ENCODE measurements at regions not wholly inside any gene's neighbourhood (a gene's known extent, or its start where the extent isn't known, plus 50 kb on each side); places are given as distances from the start of the nearest gene placed in this dataset.

DNA sequence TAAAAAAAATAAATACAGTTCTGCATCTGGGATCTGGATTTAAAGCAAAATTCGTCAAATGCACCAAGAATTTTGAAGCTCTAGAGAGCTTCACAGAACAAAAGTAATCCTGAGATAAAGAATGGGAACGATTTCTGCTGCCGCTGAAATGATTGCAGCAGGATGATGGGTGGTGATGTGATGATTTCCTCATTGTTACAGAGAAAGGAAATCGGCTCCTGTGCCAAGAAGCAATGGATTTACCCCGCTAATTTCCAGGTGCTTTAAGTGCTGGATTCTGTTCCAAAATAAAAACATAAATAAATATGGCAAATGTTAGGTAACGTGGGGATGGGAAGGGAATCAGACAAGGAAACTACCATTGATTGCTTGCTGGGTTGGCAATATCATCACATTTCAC lies 1067.9 kb upstream of the MAP3K7 start:
- Histone ChIP-seq H3K9me3 (replicated peaks; ENCODE audit: insufficient read depth, low read length) (no peaks in the 10 kb centered on the region), H3K27me3 (replicated peaks; ENCODE audit: insufficient read depth, low read length) (no peaks in the 10 kb centered on the region), H3K9me2 (replicated peaks; ENCODE audit: insufficient read depth, low read length) (no peaks in the 10 kb centered on the region), H3K36me3 (replicated peaks; ENCODE audit: insufficient read depth, low read length) (no peaks in the 10 kb centered on the region), H3K4me1 (ENCODE audit: low read length) (no peaks in the 10 kb centered on the region; the same call in 1 of the 2 replicates), H3K4me2 (ENCODE audit: low read depth, low read length) (no peak overlapping the region), H3K4me3 (ENCODE audit: low read length) (no peak overlapping the region), H3K27ac (ENCODE audit: low read length) (no peak overlapping the region), H3K79me2 (ENCODE audit: low read length) (no peaks in the 10 kb centered on the region), H3F3A (ENCODE audit: insufficient read depth, low read length) (no peaks in the 10 kb centered on the region), H3K9ac (ENCODE audit: low read length) (no peak overlapping the region), H4K20me1 (ENCODE audit: insufficient read depth, low read length) (no peaks in the 10 kb centered on the region), H2AFZ (ENCODE audit: low read length) (no peak overlapping the region)
- no peak for DNase-seq
- no peak for TF ChIP-seq EZH2 (optimal IDR thresholded peaks at IDR 0.05; ENCODE audit: low read depth, low read length)

DNA sequence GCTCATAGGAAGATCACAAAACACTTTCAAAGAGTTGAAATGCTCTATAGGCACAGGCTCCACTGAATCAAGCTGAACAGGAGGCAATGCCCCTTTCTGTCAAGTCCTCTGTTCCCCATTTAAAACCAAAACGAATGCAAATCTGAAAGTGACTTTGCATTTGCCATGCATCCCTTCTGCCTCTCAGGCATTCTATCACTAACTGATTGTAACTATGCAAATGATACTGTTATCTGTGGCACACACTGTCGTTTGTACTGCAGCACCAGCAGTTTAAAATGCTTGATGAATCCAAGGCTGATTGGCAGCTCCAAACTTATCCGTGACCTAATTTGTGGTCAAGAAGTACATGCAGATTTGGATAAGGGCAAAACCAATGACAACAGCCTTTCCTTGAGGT lies 1067.5 kb upstream of the MAP3K7 start:
- no peak for DNase-seq
- no peaks in the 10 kb centered on the region for H3K27me3 ChIP-seq (replicated peaks; ENCODE audit: insufficient read depth, low read length)
- TF ChIP-seq EZH2 (optimal IDR thresholded peaks at IDR 0.05; ENCODE audit: low read depth, low read length) (no peak), EZH2phosphoT487 (IDR thresholded peaks at IDR 0.05; ENCODE audit: low read length) (no peak)
- TF ChIP-seq, protein P1, sequence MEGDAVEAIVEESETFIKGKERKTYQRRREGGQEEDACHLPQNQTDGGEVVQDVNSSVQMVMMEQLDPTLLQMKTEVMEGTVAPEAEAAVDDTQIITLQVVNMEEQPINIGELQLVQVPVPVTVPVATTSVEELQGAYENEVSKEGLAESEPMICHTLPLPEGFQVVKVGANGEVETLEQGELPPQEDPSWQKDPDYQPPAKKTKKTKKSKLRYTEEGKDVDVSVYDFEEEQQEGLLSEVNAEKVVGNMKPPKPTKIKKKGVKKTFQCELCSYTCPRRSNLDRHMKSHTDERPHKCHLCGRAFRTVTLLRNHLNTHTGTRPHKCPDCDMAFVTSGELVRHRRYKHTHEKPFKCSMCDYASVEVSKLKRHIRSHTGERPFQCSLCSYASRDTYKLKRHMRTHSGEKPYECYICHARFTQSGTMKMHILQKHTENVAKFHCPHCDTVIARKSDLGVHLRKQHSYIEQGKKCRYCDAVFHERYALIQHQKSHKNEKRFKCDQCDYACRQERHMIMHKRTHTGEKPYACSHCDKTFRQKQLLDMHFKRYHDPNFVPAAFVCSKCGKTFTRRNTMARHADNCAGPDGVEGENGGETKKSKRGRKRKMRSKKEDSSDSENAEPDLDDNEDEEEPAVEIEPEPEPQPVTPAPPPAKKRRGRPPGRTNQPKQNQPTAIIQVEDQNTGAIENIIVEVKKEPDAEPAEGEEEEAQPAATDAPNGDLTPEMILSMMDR (IDR thresholded peaks at IDR 0.05; ENCODE audit: low read length), result no peak
- H2AFZ ChIP-seq (ENCODE audit: low read length), result no peak overlapping the region
- H3K4me1 ChIP-seq (ENCODE audit: low read length), result no peaks in the 10 kb centered on the region; the same call in 1 of the 2 replicates
- H3K4me2 ChIP-seq (ENCODE audit: low read depth, low read length), result no peak overlapping the region
- no peaks in the 10 kb centered on the region for H3K79me2 ChIP-seq (ENCODE audit: low read length)
- H3K27ac ChIP-seq (ENCODE audit: low read length), result no peak overlapping the region
- H3K9me2 ChIP-seq (replicated peaks; ENCODE audit: insufficient read depth, low read length), result no peaks in the 10 kb centered on the region
- no peaks in the 10 kb centered on the region for H3K9me3 ChIP-seq (replicated peaks; ENCODE audit: insufficient read depth, low read length)
- no peak overlapping the region for H3K4me3 ChIP-seq (ENCODE audit: low read length)
- no peaks in the 10 kb centered on the region for H3K36me3 ChIP-seq (replicated peaks; ENCODE audit: insufficient read depth, low read length)
- H3F3A ChIP-seq (ENCODE audit: insufficient read depth, low read length), result no peaks in the 10 kb centered on the region
- no peaks in the 10 kb centered on the region for H4K20me1 ChIP-seq (ENCODE audit: insufficient read depth, low read length)
- H3K9ac ChIP-seq (ENCODE audit: low read length), result no peak overlapping the region

DNA sequence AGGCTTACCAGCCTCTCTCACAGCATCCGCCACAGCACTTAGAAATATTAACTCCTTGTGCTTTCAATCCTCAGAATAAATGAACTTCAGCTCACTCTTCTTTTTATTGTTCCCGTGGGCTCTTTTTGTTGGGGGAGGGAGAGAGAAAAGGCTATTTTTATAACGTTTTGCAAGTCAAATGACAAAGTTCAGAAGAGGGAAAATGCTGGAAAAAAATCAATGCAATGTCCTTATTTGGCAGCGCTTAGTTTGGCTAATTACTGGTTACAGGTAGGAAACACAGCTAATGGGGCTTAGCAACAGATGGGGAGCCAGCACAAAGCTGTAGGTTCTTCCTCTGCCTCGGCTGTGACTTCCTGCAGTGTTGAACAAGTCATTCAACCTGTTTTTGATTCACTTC lies 1067.0 kb upstream of the MAP3K7 start:
- Histone ChIP-seq H3K4me1 (ENCODE audit: low read length) (no peaks in the 10 kb centered on the region; the same call in 1 of the 2 replicates), H3K4me2 (ENCODE audit: low read depth, low read length) (no peak overlapping the region), H4K20me1 (ENCODE audit: insufficient read depth, low read length) (no peaks in the 10 kb centered on the region), H3K9me2 (replicated peaks; ENCODE audit: insufficient read depth, low read length) (no peaks in the 10 kb centered on the region), H3K4me3 (ENCODE audit: low read length) (no peak overlapping the region), H3K9me3 (replicated peaks; ENCODE audit: insufficient read depth, low read length) (no peaks in the 10 kb centered on the region), H3K9ac (ENCODE audit: low read length) (no peak overlapping the region), H3K79me2 (ENCODE audit: low read length) (no peaks in the 10 kb centered on the region), H3K27ac (ENCODE audit: low read length) (no peak overlapping the region), H2AFZ (ENCODE audit: low read length) (no peak overlapping the region), H3K36me3 (replicated peaks; ENCODE audit: insufficient read depth, low read length) (no peaks in the 10 kb centered on the region), H3F3A (ENCODE audit: insufficient read depth, low read length) (no peaks in the 10 kb centered on the region), H3K27me3 (replicated peaks; ENCODE audit: insufficient read depth, low read length) (no peaks in the 10 kb centered on the region)
- DNase-seq, result peak; percentile 12
- TF ChIP-seq EZH2phosphoT487 (IDR thresholded peaks at IDR 0.05; ENCODE audit: low read length) (no peak), EZH2 (optimal IDR thresholded peaks at IDR 0.05; ENCODE audit: low read depth, low read length) (no peak)
- TF ChIP-seq, protein P1 (IDR thresholded peaks at IDR 0.05; ENCODE audit: low read length), result no peak

DNA sequence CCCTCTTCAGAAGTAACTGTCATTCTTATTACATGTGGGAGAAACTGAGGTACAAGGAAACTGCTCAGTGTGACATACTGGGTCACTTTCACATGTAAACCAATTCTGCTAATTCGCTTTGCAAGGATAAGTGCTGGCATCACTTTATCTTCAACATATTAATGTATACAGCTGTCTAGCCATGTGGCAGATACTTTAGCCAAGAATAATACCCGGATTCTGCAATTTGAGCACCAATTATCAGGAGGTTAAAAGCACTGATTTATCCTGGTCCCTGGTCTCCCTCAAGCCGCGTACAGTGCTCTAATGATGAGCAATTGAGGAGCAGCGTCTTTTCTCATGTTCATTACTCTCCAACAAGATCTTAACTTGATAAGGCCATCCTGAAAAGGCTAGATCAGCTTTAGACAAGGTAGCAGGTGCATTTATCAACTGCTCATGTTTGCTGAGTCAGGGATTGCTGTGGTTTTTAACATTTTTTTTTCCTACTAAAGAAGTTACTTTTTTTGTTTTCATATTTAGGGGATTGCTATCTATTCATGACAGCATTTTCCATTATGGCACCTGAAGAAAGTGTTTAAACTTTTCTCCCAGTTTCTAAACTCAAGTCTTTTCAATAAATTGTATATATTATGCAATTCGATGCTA lies 1066.3 kb upstream of the MAP3K7 start:
- no peaks in the 10 kb centered on the region for H3K9me3 ChIP-seq (replicated peaks; ENCODE audit: insufficient read depth, low read length)
- no peak overlapping the region for H3K9ac ChIP-seq (ENCODE audit: low read length)
- TF ChIP-seq, protein P1 (IDR thresholded peaks at IDR 0.05; ENCODE audit: low read length), result no peak
- no peak for TF ChIP-seq EZH2 (optimal IDR thresholded peaks at IDR 0.05; ENCODE audit: low read depth, low read length)
- TF ChIP-seq EZH2phosphoT487 (IDR thresholded peaks at IDR 0.05; ENCODE audit: low read length), result no peak
- no peak overlapping the region for H3K4me3 ChIP-seq (ENCODE audit: low read length)
- peak; percentile 44 for DNase-seq
- no peaks in the 10 kb centered on the region for H3K9me2 ChIP-seq (replicated peaks; ENCODE audit: insufficient read depth, low read length)
- H2AFZ ChIP-seq (ENCODE audit: low read length), result no peak overlapping the region
- no peaks in the 10 kb centered on the region for H3K36me3 ChIP-seq (replicated peaks; ENCODE audit: insufficient read depth, low read length)
- H3K27ac ChIP-seq (ENCODE audit: low read length), result no peak overlapping the region
- no peaks in the 10 kb centered on the region for H3K27me3 ChIP-seq (replicated peaks; ENCODE audit: insufficient read depth, low read length)
- no peaks in the 10 kb centered on the region for H3F3A ChIP-seq (ENCODE audit: insufficient read depth, low read length)
- H3K4me1 ChIP-seq (ENCODE audit: low read length), result no peaks in the 10 kb centered on the region; the same call in 1 of the 2 replicates
- H4K20me1 ChIP-seq (ENCODE audit: insufficient read depth, low read length), result no peaks in the 10 kb centered on the region
- no peaks in the 10 kb centered on the region for H3K79me2 ChIP-seq (ENCODE audit: low read length)
- H3K4me2 ChIP-seq (ENCODE audit: low read depth, low read length), result no peak overlapping the region

All from MM.1S (cell line).